Left ventricle myocardium inferior (tissue), 1 donor: ENCODE measurements at regions not wholly inside any gene's neighbourhood (a gene's known extent, or its start where the extent isn't known, plus 50 kb on each side); places are given as distances from the start of the nearest gene placed in this dataset.

Source experiments
- DNase-seq: peaks from one replicate; pipeline ENCODE4 v3.0.0-alpha.2; 2020
- H3K27ac ChIP-seq: fragments of 200-600 bp; replicated peaks from 2 replicates; pipeline ENCODE4 v1.8.0; 2021
- H3K27me3 ChIP-seq: fragments of 200-600 bp; 2 replicates; pipeline ENCODE4 v1.8.0; 2021; ENCODE audit warnings: low read depth
- H3K36me3 ChIP-seq: fragments of 200-600 bp; 2 replicates; pipeline ENCODE4 v1.8.0; 2021
- H3K4me1 ChIP-seq: fragments of 200-600 bp; 2 replicates; pipeline ENCODE4 v1.8.0; 2021
- H3K4me3 ChIP-seq: fragments of 200-600 bp; 2 replicates; pipeline ENCODE4 v1.8.0; 2021; ENCODE audit warnings: mild to moderate bottlenecking, moderate library complexity
- H3K9me3 ChIP-seq: fragments of 200-600 bp; replicated peaks from 2 replicates; pipeline ENCODE4 v1.8.0; 2021
- CTCF ChIP-seq: fragments of 200-600 bp; IDR thresholded peaks from 2 replicates; pipeline ENCODE4 v1.8.0; 2021; ENCODE audit warnings: antibody characterized with exemption, mild to moderate bottlenecking, borderline replicate concordance
- intact Hi-C: fragments of 100-400 bp; cut with micrococcal nuclease; formaldehyde crosslinking; loops from one replicate; pipeline ENCODE4 v1.11.0; 2022
- donor health status: DM: no; HTN: yes; CAD: no; lungs with severe emphysema.

GRCh38 chr2:88252111-88252510 lies 82.0 kb downstream of the THNSL2 start:
- H3K27me3 ChIP-seq: no peaks in the 10 kb centered on the region
- H3K9me3 ChIP-seq: no peaks in the 10 kb centered on the region
- H3K4me3 ChIP-seq: no peak overlapping the region
- no peaks in the 10 kb centered on the region for H3K36me3 ChIP-seq
- no peak overlapping the region for H3K27ac ChIP-seq
- intact Hi-C loops: no loop called here
- TF ChIP-seq CTCF: no peak
- H3K4me1 ChIP-seq: peaks cover 11% of the 10 kb centered on the region
- no peak for DNase-seq

GRCh38 chr2:88250404-88250803 lies 80.3 kb downstream of the THNSL2 start:
- H3K27ac ChIP-seq: no peak overlapping the region
- intact Hi-C loops: no loop called here

GRCh38 chr2:88248280-88248828 lies 78.2 kb downstream of the THNSL2 start:
- Histone ChIP-seq H3K27ac (no peak overlapping the region), H3K4me3 (no peak overlapping the region), H3K4me1 (no peaks in the 10 kb centered on the region), H3K36me3 (no peaks in the 10 kb centered on the region), H3K9me3 (peaks cover 5% of the 10 kb centered on the region), H3K27me3 (no peaks in the 10 kb centered on the region)
- intact Hi-C loops: no loop called here
- DNase-seq: no peak
- TF ChIP-seq CTCF: no peak

More at GRCh38 chr2:88250404-88250803, 80.3 kb downstream of the THNSL2 start:
- no peak for DNase-seq
- Histone ChIP-seq H3K9me3 (no peaks in the 10 kb centered on the region), H3K36me3 (no peaks in the 10 kb centered on the region), H3K4me1 (peaks cover 11% of the 10 kb centered on the region), H3K4me3 (no peak overlapping the region), H3K27me3 (no peaks in the 10 kb centered on the region)
- no peak for TF ChIP-seq CTCF

- Histone ChIP-seq H3K4me1 (no peaks in the 10 kb centered on the region), H3K36me3 (no peaks in the 10 kb centered on the region), H3K27ac (no peak overlapping the region), H3K4me3 (no peak overlapping the region), H3K9me3 (peaks cover 5% of the 10 kb centered on the region), H3K27me3 (no peaks in the 10 kb centered on the region)
- DNase-seq: no peak
- intact Hi-C loops: no loop called here
- TF ChIP-seq CTCF: no peak
These were observed 77.4 kb downstream of the THNSL2 start for GRCh38 chr2:88247531-88247930.

GRCh38 chr2:88245109-88245508 lies 75.0 kb downstream of the THNSL2 start:
- no peak overlapping the region for H3K27ac ChIP-seq
- no peaks in the 10 kb centered on the region for H3K36me3 ChIP-seq
- no peaks in the 10 kb centered on the region for H3K27me3 ChIP-seq
- no peaks in the 10 kb centered on the region for H3K4me1 ChIP-seq
- intact Hi-C loops: no loop called here
- H3K9me3 ChIP-seq: peaks cover 5% of the 10 kb centered on the region
- DNase-seq: no peak
- no peak for TF ChIP-seq CTCF
- H3K4me3 ChIP-seq: no peak overlapping the region
